Activated T-helper 17 cell treated with anti-CD3 and anti-CD28 coated beads, Interleukin-2, amount 50 U/mL, for 72 hours (primary cell): ENCODE measurements at regions not wholly inside any gene's neighbourhood (a gene's known extent, or its start where the extent isn't known, plus 50 kb on each side); places are given as distances from the start of the nearest gene placed in this dataset.
"Not testable (repeated sequence)": the region's sequence is repeated elsewhere in the genome, so short reads cannot be mapped to it uniquely, and the experiment has no call there.

Experiments used
- ATAC-seq: fragments of 150-1000 bp; cut with Tn5 transposase; replicated peaks from 2 replicates; pipeline ENCODE4 v1.10.0; 2021; ENCODE audit warnings: mild to moderate bottlenecking, moderate library complexity
- H3K27ac Mint-ChIP-seq: one replicate; pipeline ENCODE4 v1.8.0; 2022; ENCODE audit warnings: mixed read lengths
- H3K27me3 Mint-ChIP-seq: one replicate; pipeline ENCODE4 v1.8.0; 2022; ENCODE audit warnings: mixed read lengths
- H3K36me3 Mint-ChIP-seq: one replicate; pipeline ENCODE4 v1.8.0; 2022; ENCODE audit warnings: low read depth, mild to moderate bottlenecking, mixed read lengths
- H3K4me1 Mint-ChIP-seq: one replicate; pipeline ENCODE4 v1.8.0; 2022; ENCODE audit warnings: mixed read lengths
- H3K4me3 Mint-ChIP-seq: one replicate; pipeline ENCODE4 v1.8.0; 2022; ENCODE audit warnings: mild to moderate bottlenecking, mixed read lengths
- H3K9me3 Mint-ChIP-seq: one replicate; pipeline ENCODE4 v1.8.0; 2022; ENCODE audit warnings: mixed read lengths

DNA sequence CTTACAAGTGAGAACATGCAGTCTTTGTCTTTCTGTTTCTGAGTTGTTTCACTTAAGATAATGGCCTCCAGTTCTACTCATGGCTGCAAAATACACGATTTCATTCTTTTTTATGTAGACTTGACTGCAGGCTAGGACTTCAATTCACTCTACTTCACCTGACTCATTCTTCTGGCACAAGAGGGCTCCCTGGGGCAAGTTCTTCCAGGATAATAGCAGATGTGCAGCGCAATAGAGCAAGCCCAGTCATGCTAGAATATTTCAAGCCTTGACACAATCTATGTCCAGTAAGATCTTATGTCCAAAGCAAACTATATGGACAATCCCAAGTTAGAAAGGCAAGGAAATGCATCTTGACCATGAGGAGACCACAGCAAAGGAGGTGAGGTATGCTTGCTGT lies 211.7 kb upstream of the GADL1 start:
- H3K9me3 Mint-ChIP-seq: peaks cover 6% of the 10 kb centered on the region
- H3K4me1 Mint-ChIP-seq: peaks cover 30% of the 10 kb centered on the region
- H3K4me3 Mint-ChIP-seq: peak overlapping the region; percentile 49
- no peaks in the 10 kb centered on the region for H3K36me3 Mint-ChIP-seq
- ATAC-seq: no peak
- no peaks in the 10 kb centered on the region for H3K27me3 Mint-ChIP-seq
- peak overlapping the region; percentile 49 for H3K27ac Mint-ChIP-seq

DNA sequence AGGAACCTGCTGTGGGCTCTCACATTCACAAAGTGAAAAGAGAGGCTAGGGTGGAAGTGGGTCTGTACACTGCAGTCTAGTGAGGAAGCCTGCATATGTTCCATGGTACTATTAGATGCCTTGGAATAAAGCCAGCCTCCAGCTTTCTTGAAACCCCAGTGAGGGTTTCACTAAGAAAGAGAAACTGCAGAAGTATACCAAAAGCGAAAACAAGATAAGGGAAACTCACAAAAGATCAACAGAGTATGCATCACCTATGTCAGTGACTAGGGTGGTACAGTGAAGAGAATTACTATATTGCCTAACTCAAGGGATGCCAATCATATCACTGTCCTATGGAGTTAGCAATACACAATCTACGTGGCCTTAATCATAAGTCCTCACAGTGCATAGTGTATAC lies 212.5 kb upstream of the GADL1 start:
- Mint-ChIP-seq H3K9me3 (peaks cover 5% of the 10 kb centered on the region), H3K27me3 (no peaks in the 10 kb centered on the region), H3K4me3 (peak overlapping the region; percentile 49), H3K4me1 (peaks cover 27% of the 10 kb centered on the region), H3K36me3 (no peaks in the 10 kb centered on the region), H3K27ac (peak overlapping the region; percentile 42)
- ATAC-seq: peak; percentile 63

DNA sequence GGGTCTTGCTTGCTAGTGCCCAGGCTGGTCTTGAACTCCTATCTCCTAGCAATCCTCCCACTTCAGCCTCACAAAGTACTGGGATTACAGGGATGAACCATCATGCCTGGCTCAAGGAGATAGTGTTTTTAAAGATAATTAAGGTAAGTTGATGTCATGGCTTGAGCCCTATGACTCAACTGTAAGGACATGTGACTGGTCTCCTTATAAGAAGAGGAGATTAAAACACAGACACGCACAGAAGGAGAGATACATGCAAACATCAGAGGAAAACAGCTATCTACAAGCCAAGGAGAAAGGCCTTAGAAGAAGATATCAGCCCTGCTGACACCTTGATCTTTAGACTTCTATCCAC lies 220.4 kb upstream of the GADL1 start:
- Mint-ChIP-seq H3K4me1 (no peaks in the 10 kb centered on the region), H3K4me3 (no peak overlapping the region), H3K9me3 (no peaks in the 10 kb centered on the region), H3K27ac (no peak overlapping the region), H3K27me3 (peaks cover 3% of the 10 kb centered on the region), H3K36me3 (no peaks in the 10 kb centered on the region)
- ATAC-seq: no peak

DNA sequence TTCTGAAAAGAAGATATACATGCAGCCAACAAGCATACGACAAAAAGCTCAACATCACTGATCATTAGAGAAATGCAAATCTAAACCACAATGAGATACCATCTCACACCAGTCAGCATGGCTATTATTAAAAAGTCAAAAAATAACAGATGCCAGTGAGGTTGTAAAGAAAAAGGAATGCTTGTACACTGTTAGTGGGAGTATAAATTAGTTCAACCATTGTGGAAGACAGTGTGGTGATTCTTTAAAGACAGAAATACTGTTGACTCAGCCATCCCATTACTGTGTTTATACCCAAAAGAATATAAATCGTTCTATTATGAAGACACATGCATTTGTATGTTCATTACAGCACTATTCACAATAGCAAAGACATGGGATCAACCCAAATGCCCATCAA lies 221.1 kb upstream of the GADL1 start:
- not testable (repeated sequence) for H3K4me3 Mint-ChIP-seq, H3K36me3 Mint-ChIP-seq, H3K27me3 Mint-ChIP-seq, H3K9me3 Mint-ChIP-seq, H3K4me1 Mint-ChIP-seq, H3K27ac Mint-ChIP-seq, ATAC-seq

DNA sequence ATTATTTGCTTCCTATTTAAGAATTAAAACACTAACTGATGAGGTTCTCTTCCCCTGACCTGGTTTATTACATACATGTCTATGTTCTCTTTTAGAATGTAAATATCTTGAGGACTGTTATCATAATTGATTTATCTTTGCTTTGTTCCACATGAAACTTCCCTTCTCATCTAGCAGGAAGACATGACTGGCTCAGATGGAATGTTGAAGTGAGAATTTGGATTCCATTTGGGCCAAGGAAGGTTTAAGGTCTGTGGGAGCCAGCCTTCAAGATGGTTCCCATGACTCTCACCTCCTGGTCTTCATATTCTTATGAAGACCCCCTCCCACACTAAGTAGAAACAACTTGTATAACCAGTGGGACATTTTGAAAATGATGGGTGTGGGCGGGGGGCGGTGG lies 222.2 kb upstream of the GADL1 start:
- Mint-ChIP-seq H3K27ac (no peak overlapping the region), H3K36me3 (no peaks in the 10 kb centered on the region), H3K27me3 (peaks cover 3% of the 10 kb centered on the region), H3K4me3 (no peak overlapping the region), H3K9me3 (no peaks in the 10 kb centered on the region), H3K4me1 (no peaks in the 10 kb centered on the region)
- no peak for ATAC-seq

DNA sequence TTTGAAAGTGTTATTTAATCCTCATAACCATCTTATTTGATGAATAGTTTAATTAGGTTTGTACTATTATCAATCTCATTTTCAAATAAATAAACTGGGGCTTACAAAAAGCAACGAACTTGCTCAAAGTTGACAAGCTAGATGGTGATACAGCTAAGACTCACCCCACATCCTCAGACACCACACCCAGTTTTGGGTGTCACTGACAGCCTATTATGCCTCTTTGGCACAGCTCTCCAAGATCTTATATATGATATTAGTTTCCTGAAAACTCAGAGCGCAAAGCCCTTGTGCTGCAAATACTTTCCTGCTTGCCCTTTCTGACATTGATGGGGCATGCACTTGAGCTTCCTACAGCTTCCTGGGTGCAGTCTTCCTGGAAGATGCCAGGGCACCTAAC lies 223.4 kb upstream of the GADL1 start:
- ATAC-seq: no peak
- Mint-ChIP-seq H3K27me3 (peaks cover 3% of the 10 kb centered on the region), H3K27ac (no peak overlapping the region), H3K4me1 (no peaks in the 10 kb centered on the region), H3K4me3 (no peak overlapping the region), H3K36me3 (no peaks in the 10 kb centered on the region), H3K9me3 (no peaks in the 10 kb centered on the region)

DNA sequence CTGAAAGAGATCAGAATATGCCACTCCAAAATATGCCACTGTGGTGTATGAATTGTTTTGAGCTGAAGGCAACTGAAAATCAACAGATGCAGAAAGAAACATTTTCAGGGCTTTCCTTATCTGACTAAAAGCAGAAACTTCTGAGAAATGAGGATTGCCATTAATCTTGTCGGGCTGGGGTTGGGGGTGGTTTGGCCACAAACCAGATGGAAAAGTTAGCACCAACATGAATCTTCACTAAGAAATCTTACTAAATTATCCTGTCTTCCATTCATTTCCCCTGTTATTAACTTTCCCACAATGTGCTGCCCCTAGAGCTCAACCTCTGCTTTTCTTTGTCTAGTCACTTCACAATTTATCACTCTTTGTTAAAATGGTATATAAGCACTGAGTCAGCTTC lies 229.9 kb upstream of the GADL1 start:
- H3K27me3 Mint-ChIP-seq: no peaks in the 10 kb centered on the region
- H3K36me3 Mint-ChIP-seq: no peaks in the 10 kb centered on the region
- no peak overlapping the region for H3K4me3 Mint-ChIP-seq
- H3K27ac Mint-ChIP-seq: no peak overlapping the region
- ATAC-seq: no peak
- no peaks in the 10 kb centered on the region for H3K4me1 Mint-ChIP-seq
- peaks cover 19% of the 10 kb centered on the region for H3K9me3 Mint-ChIP-seq

DNA sequence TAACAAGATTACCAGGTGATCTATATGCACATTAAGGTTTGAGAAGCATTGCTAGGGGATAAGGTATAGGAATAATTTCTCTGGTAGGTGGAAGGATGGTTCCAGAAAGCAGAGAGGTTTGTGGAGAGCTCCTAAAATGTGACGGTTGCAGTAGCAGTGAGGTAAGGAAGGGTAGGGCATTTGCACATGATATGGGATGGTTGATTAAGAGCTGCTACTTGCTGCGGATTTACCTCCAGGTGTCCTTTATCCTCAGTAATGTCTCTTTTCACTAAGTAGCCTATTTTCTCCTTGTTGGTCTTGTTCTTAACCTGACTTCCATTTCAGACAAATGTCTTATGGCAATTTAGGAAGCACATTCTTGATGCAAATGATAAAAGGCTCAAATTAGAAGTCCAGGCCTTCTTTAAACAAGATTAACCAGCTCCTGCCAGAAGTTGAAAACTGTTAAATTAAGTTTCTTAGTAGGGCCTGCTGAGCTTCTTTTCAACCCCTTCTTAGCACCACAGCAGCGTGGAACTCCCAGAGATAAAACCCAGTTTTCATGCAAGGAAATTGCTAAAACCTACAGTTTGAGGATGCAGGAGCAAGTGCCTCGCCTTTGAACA lies 231.1 kb upstream of the GADL1 start:
- Mint-ChIP-seq H3K36me3 (no peaks in the 10 kb centered on the region), H3K27me3 (no peaks in the 10 kb centered on the region), H3K4me1 (no peaks in the 10 kb centered on the region), H3K27ac (no peak overlapping the region), H3K4me3 (no peak overlapping the region), H3K9me3 (peaks cover 19% of the 10 kb centered on the region)
- ATAC-seq: no peak

DNA sequence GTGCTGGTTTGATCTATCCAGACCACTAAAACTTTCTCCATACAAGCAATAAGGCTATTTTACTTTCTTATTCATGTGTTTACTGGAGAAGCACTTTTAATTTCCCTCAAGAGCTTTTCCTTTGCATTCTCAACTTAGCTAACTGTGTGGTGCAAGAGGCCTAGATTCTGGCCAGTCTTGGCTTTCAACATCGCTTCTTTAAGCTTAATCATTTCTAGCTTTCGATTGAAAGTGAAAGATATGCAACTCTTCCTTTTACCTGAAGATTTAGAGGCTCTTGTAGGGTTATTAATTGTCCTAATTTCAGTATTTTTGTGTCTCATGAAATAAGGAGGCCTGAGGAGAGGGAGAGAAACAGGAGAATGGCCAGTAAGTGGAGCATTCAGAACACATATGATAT lies 234.8 kb upstream of the GADL1 start:
- H3K4me1 Mint-ChIP-seq: no peaks in the 10 kb centered on the region
- H3K27ac Mint-ChIP-seq: no peak overlapping the region
- ATAC-seq: no peak
- no peaks in the 10 kb centered on the region for H3K36me3 Mint-ChIP-seq
- no peak overlapping the region for H3K4me3 Mint-ChIP-seq
- no peaks in the 10 kb centered on the region for H3K27me3 Mint-ChIP-seq
- H3K9me3 Mint-ChIP-seq: peaks cover 11% of the 10 kb centered on the region

DNA sequence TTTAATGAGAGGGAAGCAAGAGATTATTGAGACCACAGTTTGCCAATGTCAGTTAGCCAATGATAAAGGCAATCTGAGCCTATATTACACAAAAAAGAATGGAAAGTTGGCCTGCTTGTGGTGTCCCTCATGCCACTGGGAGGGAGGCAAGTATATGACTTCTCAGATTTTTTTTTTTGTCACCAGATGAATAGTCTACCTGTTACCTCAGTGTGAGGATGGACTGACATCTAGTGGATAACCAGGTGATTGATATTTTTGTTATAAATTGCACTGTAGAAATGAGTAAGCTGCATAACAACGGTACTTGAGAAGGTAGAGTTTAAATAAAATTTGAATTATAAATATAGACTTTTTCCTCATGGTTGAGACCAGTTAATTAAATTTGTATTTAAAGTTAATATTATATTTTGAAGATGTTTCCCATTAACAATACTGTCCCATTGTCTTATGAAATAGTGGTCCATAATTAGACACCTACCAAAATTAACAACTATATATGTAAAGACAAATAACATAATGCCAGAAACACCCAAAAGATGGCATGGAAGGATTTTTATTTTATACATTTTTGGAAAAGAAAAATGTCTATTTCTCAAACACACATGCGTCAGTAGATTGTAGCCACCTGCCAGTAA lies 237.8 kb upstream of the GADL1 start:
- peak; percentile 74 for ATAC-seq
- Mint-ChIP-seq H3K27me3 (no peaks in the 10 kb centered on the region), H3K4me3 (no peak overlapping the region), H3K27ac (no peak overlapping the region), H3K36me3 (no peaks in the 10 kb centered on the region), H3K4me1 (no peaks in the 10 kb centered on the region), H3K9me3 (no peaks in the 10 kb centered on the region)

DNA sequence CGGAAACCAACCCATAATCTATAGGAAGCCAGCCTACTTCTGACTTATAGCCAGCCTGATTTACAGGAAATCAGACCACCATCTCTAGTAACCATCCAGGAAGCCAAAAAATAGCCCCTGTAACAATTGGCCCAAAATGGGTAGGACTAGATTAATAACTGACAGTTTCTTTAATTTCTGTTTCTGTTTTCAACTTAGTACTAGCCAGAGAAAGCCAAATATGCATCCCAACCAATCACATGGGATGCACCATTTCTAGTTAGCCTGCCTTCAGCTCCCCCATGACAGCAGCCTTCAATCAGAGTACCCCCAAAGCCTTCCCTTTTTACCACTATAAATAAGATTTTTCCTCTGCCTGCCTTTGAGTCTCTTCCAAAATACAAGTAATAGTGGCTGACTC lies 239.1 kb upstream of the GADL1 start:
- Mint-ChIP-seq H3K4me3 (no peak overlapping the region), H3K27me3 (no peaks in the 10 kb centered on the region), H3K4me1 (no peaks in the 10 kb centered on the region), H3K27ac (no peak overlapping the region), H3K9me3 (no peaks in the 10 kb centered on the region), H3K36me3 (no peaks in the 10 kb centered on the region)
- ATAC-seq: no peak

DNA sequence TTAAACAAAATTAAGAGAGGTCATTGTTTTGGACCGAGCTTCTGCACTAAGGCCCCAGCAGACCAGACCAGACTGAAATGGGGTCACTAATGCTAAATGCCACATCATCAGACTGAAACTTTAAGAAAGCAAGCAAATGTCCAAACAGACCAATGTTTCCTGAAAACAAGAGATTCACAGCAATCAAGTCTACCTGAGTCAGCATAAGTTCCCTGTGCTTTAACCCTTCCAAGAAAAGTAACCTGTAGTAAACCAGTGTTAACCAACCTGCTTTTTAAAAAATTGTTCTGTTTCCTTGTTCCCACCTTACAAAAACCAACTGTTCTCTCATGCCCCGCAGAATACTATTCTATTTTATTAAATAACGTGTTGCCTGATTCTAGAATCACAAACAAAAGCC lies 241.1 kb upstream of the GADL1 start:
- no peak overlapping the region for H3K27ac Mint-ChIP-seq
- H3K9me3 Mint-ChIP-seq: no peaks in the 10 kb centered on the region
- no peaks in the 10 kb centered on the region for H3K27me3 Mint-ChIP-seq
- H3K4me3 Mint-ChIP-seq: no peak overlapping the region
- H3K4me1 Mint-ChIP-seq: no peaks in the 10 kb centered on the region
- H3K36me3 Mint-ChIP-seq: no peaks in the 10 kb centered on the region
- ATAC-seq: no peak

DNA sequence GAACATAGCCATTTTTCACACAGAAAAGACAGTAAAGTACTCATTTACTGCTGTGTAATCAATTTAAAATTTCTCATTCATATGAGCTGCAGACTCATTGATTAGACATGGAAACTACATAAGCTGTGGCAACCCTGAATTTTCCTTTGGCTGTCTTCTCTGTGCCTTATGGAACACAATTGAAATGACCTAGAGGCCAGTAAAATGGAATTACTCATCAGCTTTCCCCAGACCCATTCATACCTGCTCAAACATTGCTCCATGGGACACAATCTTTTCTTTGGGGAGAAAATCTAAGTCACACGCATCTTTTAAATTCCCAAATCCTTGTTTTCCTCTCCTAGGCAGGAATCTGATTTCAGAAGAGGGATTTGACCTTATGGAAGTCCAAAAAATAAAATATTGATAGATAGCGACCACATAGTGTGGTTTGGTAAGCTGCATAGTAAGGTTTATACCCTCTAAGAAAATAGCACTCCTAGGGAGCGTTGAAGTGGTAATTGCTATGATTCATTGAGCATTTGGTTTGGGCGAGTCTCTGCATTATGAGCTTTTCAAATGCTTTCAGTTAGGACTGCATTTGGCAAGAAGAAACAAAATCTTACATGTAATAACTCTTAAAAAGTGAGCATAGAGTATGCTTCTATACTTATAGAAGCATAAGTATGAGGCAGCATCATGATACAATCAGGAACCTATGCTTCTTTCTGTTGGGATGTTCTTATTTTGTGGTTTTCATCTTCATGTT lies 243.4 kb upstream of the GADL1 start:
- ATAC-seq: no peak
- H3K9me3 Mint-ChIP-seq: no peaks in the 10 kb centered on the region
- H3K27me3 Mint-ChIP-seq: no peaks in the 10 kb centered on the region
- H3K4me1 Mint-ChIP-seq: no peaks in the 10 kb centered on the region
- H3K27ac Mint-ChIP-seq: no peak overlapping the region
- no peaks in the 10 kb centered on the region for H3K36me3 Mint-ChIP-seq
- no peak overlapping the region for H3K4me3 Mint-ChIP-seq

DNA sequence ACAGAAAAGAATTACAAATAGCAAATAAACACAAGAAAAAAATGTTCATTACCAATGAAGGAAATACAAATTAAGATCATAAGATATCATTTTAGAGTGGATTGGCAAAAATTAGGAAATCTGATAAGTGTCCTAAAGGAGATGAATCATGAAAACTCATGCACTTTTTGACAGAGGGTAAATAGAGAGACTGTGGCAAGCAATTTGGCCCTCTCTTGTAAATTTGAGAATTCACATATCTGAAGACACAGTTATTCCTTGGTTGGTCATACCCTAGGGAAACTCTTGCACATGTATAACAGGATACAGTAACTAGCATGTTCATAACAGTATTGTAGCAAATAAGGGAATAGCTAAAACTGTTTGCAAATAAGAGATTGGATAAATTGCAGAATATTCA lies 246.0 kb upstream of the GADL1 start:
- Mint-ChIP-seq H3K4me3 (no peak overlapping the region), H3K27me3 (no peaks in the 10 kb centered on the region), H3K36me3 (no peaks in the 10 kb centered on the region)

DNA sequence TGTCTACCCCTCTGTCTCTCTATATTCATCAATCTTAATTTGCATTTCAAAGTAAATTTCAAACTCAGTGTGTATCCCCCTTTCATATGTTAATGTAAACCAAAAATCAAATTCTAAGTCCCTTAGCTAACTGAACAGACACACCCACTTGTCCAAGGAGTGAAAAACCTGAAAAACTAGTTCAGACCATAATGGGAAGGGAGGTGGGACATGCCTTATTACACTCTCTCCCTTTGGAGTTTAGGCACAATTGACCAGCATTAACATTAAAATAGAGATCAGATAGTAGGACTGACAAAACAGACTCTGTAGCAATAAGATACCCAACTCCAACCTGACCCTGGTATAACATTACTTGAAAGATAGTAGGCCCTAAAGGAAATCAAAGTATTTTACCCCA lies 247.7 kb upstream of the GADL1 start:
- Mint-ChIP-seq H3K36me3 (no peaks in the 10 kb centered on the region), H3K9me3 (no peaks in the 10 kb centered on the region), H3K4me1 (no peaks in the 10 kb centered on the region), H3K4me3 (no peak overlapping the region), H3K27ac (no peak overlapping the region), H3K27me3 (no peaks in the 10 kb centered on the region)
- no peak for ATAC-seq

More for the DNA sequence above, 246.0 kb upstream of the GADL1 start:
- no peak overlapping the region for H3K27ac Mint-ChIP-seq
- no peaks in the 10 kb centered on the region for H3K4me1 Mint-ChIP-seq
- no peak for ATAC-seq
- no peaks in the 10 kb centered on the region for H3K9me3 Mint-ChIP-seq
